Hindlimb muscle (tissue), 1 donor: ENCODE measurements at regions not wholly inside any gene's neighbourhood (a gene's known extent, or its start where the extent isn't known, plus 50 kb on each side); places are given as distances from the start of the nearest gene placed in this dataset.
"Not testable (repeated sequence)": the region's sequence is repeated elsewhere in the genome, so short reads cannot be mapped to it uniquely, and the experiment has no call there.

Experiments used
- DNase-seq: peaks from one replicate; pipeline ENCODE4 v3.0.0-alpha.2; 2013

DNA sequence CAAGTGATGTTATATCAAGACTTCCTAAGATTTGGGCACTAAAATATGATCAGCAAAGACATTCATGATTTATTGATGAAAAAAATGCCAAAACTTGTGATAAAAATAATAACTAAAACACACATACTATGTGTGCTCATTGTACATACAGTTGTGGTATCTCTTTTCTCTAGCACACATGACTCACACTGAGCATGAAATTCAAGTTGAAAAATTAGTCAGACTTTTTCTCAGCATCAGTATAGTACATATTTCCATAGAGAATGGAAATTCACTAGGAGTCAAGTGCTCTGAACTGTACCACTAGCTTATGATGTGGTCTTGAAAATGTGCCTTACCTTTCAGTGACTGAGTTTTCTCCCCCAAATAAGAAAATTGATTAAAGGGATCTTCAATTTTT, 471.8 kb upstream of the FLRT2 start:
- DNase-seq, result no peak

GRCh38 chr14:85060121-85060520, 469.8 kb upstream of the FLRT2 start:
- DNase-seq, result no peak

DNA sequence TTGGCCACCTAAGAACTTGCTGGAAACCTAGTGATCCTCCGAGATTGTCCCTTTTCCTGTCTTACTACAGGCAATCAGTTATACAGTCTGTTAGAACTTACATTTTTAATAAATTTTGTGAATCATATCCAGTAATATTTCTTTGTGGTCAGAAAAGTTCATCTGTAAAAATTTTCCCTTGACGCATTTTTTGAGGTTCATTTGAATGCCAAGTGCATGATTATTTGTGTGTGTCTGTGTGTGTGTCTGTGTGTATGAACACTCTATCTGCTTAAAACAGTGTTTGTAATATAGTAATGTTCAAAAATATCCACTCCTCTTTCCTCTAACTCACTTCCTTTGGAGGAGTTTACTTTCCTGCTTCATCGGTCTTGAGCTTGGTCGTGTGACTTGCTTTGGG, 468.7 kb upstream of the FLRT2 start:
- DNase-seq, result no peak

- DNase-seq, result no peak
Observed at GRCh38 chr14:85063747-85064146, 466.2 kb upstream of the FLRT2 start.

- DNase-seq, result no peak
Observed at GRCh38 chr14:85071447-85071846, 458.5 kb upstream of the FLRT2 start.

DNA sequence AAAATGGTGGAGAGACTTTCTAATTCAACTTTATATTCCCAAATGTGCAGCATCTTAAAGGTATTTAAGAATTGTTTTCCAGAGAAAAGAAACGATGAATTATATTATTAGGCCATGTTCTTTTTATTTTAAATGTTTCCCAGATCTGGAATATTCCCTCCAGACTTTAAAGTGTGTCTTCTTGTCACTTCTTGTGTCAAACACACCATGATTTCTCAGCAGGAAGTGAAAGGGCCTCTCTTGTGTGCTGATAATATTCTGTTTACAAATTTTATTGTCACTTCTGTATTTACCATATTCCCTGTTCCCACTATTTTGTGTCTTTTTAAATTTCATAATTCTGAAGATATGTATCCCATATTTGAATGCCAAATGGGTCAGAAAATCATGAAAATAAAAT, 455.0 kb upstream of the FLRT2 start:
- DNase-seq, result no peak

GRCh38 chr14:85075694-85076476, 454.1 kb upstream of the FLRT2 start:
- DNase-seq, result no peak

DNA sequence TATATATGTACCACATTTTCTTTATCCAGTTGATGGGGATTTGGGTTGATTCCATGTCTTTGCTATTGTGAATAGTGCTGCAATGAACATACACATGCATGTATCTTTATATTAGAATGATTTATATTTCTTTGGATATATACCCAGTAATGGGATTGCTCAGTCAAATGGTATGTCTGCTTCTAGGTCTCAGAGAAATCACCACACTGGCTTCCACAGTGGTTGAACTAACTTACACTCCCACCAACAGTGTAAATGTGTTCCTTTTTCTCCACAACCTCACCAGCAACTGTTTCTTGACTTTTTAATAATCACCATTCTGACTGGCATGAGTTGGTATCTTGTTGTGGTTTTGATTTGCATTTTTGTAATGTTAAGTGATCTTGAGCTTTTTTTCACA, 452.2 kb upstream of the FLRT2 start:
- not testable (repeated sequence) for DNase-seq

DNA sequence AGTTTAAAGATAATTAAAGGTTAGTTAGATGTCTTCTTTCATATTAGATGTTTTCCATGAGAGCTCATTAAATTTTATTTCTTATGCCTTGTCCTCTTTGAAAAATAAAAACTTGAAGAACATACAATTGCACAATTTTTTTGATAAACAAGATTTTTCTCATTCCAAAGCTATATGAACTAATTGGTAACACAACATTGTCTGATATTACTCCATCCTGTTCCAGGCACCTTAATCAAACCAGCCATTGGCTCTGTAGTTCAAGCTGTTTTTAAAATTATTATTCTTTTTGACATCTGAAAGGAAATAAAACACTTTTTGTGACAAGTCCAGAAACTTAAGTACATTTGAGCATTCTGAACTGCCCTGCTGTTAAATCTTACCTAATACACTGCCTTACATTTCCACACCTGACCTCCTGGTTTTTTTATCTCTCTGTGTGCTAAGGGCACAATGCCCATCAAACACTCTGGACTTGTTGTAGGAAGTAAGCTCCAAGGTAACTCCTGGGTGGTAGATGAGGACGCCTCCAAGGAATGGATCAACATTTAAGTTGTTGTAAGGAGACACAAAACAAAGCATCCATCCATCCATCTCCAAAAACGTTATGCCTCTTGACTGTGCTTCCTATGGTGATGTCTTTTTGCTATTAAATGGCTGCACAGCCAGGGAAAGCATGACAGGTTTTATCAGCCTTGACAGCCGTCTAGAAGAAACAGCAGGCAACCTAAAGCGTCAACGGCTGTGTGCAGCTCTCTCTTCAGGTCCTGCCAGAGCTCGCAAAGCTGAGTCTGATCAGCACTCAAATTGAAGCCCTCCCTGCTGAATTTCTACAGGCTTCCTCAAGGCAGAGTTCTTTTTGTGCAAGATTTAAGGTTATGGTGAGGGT, 449.9 kb upstream of the FLRT2 start:
- no peak for DNase-seq

DNA sequence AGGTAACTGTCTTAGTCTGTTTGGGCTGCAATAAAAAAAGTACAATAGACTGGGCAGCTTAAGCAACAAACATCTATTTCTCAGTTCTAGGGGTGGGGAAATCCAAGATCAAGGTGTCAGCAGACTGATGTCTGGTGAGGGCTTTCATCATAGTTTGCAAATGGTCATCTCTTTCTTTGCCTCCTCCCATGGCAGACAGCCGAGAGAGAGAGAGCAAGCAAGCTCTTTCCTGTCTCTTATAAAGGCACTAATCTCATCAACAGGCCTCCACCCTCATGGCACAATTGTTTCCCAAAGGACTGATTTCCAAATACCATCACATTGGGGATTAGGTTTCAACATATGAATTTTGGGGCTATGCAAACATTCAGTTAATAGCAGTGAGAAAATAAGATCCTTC, 445.6 kb upstream of the FLRT2 start:
- no peak for DNase-seq

- DNase-seq, result no peak
Observed at GRCh38 chr14:85085981-85086380, 444.0 kb upstream of the FLRT2 start.

DNA sequence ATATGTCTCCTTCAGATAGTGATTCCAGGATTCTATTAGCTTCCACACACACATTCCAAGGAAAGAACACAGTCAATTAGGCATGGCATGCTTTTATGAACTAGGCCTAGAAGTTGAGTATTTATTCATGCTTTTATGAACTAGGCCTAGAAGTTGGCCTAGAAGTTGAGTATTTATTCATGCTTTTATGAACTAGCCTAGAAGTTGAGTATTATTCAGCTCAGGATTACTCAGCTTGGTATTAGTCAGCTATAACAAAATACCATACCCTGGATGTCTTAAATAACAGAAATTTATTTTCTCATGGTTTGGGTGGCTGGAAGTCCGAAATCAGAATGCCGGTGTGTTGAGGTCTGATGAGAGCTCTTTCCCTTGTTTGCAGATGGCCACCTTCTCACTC, 442.7 kb upstream of the FLRT2 start:
- no peak for DNase-seq

DNA sequence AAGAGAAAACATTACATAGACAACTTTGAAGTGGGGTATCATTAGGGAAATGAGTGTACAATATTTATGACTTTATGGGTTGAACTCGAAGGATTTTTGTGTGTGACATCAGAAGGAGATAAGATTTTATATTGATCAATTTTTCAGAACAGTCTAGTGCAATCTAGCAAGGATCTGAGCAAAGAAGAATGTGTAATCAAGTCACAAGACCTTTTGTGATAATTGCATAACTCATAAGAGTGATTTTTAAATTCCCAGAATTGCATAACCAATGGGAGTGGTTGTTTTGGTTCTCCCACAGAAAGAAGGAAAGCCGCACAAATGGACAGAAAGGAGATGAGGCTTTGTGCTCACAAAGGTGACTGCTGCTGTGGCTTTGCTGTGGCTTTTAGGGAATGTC, 441.8 kb upstream of the FLRT2 start:
- no peak for DNase-seq

DNA sequence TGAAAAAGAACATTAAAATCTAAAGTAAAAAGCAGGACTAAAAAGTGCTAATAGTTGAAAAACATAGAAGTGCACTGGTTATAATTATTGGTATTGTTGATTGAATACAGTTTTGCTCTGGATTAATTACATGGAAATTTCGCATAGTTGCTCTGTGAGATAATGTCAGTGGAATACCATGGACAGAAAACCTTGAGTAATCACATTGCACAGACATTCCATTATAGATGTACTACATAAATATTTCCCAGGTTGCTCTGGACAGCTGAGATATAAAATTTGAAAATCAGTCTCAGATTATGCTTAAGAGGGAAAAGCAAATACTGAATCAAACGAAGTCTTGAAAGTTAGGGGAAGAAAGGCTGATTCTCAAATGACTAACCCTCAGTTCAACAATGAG, 439.3 kb upstream of the FLRT2 start:
- DNase-seq, result no peak

- DNase-seq, result no peak
Observed at GRCh38 chr14:85093631-85094330, 436.2 kb upstream of the FLRT2 start.

- DNase-seq, result no peak
Observed at GRCh38 chr14:85102591-85102990, 427.4 kb upstream of the FLRT2 start.

- DNase-seq, result no peak
Observed at GRCh38 chr14:85106506-85106905, 423.4 kb upstream of the FLRT2 start.

GRCh38 chr14:85112762-85113161, 417.2 kb upstream of the FLRT2 start:
- DNase-seq, result no peak

GRCh38 chr14:85115921-85116320, 414.0 kb upstream of the FLRT2 start:
- DNase-seq, result no peak

DNA sequence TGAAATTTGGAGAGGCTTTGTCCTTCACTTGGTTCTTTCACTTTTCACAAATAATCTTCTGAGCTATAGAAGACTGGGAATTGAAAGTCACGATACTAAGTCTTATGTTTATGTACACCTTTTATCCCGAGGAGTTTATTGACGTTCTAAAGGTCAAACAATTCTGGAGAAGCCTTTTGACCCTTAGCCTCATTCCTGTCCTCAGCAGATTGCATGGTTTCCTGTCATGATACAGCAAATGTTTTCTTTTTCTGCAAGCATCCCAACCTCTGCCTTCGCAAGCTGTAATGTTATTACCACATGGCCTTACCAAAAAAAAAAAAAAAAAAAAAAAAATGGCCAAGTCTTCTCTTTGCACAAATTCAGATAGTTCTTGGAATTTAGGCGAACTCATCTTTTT, 411.7 kb upstream of the FLRT2 start:
- no peak for DNase-seq

DNA sequence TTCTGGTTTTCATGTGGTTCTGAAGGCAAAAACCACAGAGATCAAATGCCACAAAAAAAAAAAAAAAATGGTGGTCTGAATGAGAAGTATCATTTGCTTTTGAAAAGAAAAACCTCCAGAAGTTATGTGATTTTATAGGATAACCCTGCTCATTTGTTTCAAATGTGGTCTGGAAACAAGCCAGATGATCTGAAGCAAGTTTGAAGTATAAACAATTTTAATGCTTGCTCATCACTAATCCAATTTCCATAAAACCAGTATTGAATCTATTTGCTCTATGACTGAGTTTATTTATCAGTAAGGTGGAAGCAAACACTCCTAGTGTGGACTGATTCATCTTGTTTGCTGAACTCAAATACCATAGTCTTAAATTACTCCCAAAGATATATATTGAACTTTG, 407.3 kb upstream of the FLRT2 start:
- no peak for DNase-seq

- DNase-seq, result no peak
Observed at GRCh38 chr14:85123755-85124154, 406.2 kb upstream of the FLRT2 start.

GRCh38 chr14:85124631-85125290, 405.2 kb upstream of the FLRT2 start:
- DNase-seq, result no peak
